DMS153 treated with DMSO at 0.1 percent for 48 hours (cell line): ENCODE measurements at regions not wholly inside any gene's neighbourhood (a gene's known extent, or its start where the extent isn't known, plus 50 kb on each side); places are given as distances from the start of the nearest gene placed in this dataset.

Experiments
- DNase-seq: peaks from one replicate; lab custom pipeline; 2025; ENCODE audit not compliant: unreplicated experiment; lab: John Stamatoyannopoulos, UW

- DNase-seq: no peak
These were observed 453.3 kb downstream of the TXNL1 start for GRCh38 chr18:56185126-56185525.

GRCh38 chr18:56176751-56177150 is 461.6 kb downstream of the TXNL1 start:
- DNase-seq: no peak

- no peak for DNase-seq
These were observed 462.9 kb downstream of the TXNL1 start for GRCh38 chr18:56175330-56176001.

GRCh38 chr18:56173542-56174220 is 464.7 kb downstream of the TXNL1 start:
- DNase-seq: no peak

GRCh38 chr18:56172527-56172926 is 465.9 kb downstream of the TXNL1 start:
- no peak for DNase-seq

DNA sequence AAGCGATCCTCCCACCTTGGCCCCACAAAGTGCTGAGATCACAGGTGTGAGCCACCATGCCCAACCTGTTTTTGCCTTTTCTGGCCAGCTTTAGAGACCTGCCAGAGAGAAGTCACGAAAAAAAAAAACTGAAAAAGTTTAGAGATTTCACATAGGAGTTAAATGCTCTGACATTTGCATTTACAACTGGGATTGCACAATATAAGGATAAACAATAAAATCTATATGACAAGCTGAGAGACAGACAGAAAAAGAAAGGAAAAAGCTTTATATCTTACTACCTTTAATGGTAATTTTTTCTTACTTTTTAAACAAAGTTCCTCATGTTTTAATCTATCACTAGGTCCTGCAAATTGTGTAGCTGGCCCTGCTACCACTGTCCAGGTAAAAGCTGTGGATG is 466.5 kb downstream of the TXNL1 start:
- no peak for DNase-seq

DNA sequence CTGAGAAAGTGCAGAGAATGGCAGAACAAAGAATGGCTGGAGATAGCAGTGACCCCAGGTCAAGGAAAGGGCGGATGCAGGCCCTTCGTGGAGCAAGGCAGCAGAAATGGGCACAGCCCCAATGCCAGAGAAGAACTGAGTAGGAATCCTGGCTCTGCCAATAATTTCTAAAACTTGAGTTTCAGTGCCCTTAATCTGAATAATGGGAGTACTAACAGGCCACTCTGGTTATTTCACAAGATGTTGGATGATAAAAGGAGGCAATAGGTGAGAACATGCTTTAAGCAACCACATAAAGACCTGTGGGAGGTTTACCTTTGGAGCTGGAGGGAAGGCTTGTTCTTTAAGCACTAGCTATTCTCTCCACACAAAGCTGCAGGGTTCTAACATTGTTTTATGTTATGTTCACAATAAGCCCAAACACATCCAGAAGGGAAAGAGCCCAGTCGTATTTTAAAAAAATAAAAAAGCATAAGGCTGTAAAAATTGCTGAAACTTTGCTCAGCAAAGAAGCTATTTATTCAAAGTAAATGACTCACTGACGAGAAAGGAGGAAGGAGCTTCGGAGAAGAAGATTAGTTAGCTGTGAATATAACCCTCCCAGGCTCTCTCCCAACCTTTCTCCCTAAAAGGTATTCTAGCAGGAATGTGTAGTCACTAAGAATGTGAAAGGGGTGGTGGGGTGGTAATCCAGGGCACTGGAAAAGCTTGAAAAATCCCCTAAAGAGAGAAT is 470.2 kb downstream of the TXNL1 start:
- no peak for DNase-seq

- DNase-seq: no peak
These were observed 471.0 kb downstream of the TXNL1 start for GRCh38 chr18:56167366-56167765.

DNA sequence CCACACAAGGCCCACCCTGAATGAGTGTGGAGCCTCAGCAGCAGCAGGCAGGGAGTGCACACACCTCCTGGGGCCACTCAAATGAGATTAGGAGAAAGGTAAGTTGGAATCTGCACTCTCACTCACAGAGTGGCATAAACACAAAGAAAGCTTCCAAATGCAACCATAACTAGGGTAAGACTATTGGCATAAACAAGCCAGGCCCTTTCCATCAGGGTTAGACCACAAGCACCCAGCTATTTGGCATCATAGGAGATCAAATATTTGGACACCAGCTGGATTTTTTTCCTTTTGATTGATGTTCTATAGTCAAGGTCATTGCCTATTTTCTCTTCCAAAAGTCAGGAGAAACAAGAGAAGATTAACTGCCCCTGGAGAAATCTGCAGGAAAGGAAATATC is 471.5 kb downstream of the TXNL1 start:
- no peak for DNase-seq

DNA sequence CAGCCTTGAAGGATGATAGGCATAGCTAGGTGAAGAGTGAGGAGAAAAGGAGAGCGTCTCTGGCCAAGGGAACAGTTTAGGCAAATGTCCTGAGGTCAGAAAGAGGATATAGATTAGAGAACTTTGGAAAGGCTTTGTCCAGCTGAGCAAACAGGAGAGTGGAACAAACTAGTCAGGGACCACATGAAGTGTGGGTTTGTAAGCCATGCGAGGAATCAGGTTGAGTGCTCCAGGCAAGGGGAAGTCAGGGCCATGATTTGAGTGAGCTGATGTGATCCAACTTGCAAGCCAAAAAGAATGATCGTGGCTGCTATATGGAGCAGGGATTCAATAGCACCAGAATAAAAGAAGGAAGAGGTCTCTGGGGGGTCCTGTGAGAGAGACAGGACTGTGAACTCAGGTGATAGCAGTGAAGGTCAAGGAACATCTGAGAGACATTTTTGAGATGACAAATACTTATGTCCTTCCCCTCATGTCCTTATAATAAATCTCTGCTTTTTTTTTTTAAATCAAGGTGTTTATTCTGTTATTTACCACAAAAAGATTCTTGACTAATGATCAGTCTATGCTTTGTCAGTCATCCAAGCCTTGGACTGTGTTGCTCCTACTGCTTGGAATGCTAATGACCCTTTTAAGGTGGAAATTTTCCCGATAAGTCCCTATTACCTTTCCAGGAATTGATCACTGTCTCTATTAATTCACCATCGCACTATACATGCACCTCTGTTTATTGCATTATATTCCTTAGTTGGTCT is 472.6 kb downstream of the TXNL1 start:
- DNase-seq: no peak

DNA sequence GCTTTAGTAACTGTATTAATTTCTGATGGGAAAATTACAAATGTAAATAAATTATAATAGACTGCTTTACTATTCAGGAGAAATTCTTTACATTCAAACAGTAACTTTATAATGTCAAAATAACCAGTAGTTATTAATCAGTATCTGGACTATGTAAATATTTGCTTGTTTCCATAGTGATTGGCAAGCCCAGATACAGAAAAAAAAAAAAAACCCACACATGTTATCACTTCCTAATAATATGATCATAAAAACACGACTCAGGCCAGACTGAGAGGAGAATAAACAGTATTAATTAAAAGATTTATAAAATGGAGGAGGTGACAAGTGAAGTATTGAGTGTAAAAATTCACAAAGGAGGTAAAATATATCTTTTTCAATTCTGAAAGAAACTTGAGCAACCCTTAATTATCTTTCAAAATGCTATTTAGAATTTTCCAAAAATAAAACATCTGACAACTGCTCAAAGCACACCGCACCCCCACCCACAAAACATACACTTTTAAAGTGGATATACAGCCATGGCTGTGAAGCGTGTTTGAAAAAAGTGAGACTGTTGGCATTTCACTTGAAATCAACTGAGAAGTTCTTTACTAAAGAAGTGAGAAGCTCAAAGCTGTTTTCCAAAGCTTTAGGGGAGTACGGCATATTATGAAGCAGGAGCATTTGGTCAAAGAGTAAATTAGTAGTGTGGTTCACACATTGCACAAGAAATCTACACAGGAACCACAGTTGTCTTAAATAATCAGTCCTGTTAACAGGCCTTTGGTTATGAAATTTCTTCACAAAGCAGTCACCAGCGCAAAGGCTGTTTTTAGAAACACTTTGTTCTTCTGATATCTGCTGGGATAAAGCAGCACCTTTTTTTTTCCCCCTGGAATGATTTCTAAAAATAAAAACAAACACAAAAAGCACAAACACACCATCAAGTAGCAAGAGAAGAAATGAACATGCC is 475.8 kb downstream of the TXNL1 start:
- no peak for DNase-seq

DNA sequence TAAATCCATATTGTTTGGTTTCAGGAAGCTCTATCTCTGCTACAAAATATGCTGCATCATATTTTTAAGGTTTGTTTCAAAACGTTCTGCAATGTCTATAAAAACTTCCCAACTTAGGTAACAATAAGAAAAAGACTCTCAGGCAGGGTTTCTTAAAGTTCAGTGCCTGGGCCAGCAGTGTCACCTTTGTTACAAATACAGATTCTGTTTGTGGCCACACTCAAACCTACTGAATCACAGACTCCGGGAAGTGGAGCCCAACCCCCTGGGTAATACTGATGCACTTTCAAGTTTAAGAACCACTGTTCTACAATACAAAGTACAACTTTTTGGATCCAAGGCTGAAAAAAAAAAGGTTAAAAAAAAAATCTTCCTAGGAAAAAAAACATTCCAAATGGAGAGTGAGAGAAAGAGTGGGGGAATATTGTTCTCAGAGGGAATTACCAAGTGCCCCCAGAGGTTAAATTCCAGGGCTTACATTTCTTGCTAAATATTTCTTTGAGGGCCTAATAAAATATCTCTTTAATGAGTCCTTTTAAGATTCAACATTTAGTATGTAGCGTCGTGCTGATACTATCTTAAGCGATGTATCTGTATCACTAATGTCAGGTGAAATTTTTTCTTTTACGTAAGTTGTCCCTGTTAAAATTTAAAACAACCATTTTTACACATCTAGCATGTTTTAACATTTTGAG is 476.7 kb downstream of the TXNL1 start:
- no peak for DNase-seq

- DNase-seq: no peak
These were observed 479.7 kb downstream of the TXNL1 start for GRCh38 chr18:56158676-56159075.

GRCh38 chr18:56157541-56157940 is 480.9 kb downstream of the TXNL1 start:
- no peak for DNase-seq

DNA sequence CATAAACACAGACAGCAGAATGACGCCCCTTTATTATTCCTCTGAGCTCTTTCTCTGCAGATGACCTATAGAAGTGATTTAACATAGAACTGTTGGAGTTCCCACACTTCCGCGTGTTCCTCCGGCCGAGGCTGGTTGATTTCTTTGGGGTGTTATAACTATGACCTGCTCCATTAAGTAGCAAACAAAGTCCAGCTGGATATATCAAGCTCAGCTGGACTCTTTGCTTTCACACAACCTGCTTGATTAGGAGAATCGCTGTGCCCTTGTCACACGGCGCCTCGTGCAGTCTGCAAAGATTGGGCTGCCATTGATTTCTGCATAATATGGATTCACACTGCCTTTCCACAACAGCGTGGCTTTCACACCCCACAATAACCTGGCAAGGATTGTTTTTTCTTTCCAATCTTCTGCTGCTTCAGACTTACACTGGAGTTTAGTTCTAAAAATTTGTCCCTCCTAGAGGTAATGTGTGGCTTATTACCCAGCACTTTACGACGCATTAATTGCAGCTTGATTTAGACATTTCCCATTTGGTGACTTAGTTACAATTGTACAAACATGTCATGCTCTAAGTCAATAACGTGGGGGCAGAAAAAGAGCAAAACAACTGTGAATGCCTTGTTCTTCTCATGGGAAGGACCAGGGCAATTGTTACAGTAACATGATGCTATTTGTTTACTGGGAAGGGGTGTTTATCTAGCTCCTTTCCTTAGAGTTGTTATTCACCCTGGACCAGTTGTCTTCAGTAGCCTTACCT is 485.7 kb downstream of the TXNL1 start:
- DNase-seq: no peak

DNA sequence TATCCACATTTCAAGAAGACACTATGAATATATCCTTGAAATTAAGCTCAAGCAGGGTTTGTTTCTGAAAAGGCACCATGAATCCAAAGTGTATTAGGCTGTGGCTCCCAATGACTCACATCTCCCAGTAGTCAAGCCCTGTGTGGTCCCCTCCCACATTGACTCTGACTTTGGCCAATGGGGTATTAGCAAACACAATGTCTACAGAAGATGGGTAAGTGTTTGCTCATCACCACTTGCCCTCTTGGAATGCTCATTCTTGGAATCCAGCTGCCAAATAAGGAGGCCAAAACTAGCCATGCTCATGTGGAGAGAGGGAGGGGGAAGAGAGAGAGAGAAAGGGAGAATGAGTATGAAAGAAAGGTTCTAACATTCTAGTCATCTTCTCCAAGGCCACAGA is 490.0 kb downstream of the TXNL1 start:
- DNase-seq: no peak

- no peak for DNase-seq
These were observed 491.8 kb downstream of the TXNL1 start for GRCh38 chr18:56146565-56146964.

GRCh38 chr18:56142001-56142400 is 496.4 kb downstream of the TXNL1 start:
- DNase-seq: no peak

- DNase-seq: no peak
These were observed 498.6 kb downstream of the TXNL1 start for GRCh38 chr18:56139792-56140254.
